ENCODE measurements at regions not wholly inside any gene's neighbourhood (a gene's known extent, or its start where the extent isn't known, plus 50 kb on each side); places are given as distances from the start of the nearest gene placed in this dataset.
"Not testable (repeated sequence)": the region's sequence is repeated elsewhere in the genome, so short reads cannot be mapped to it uniquely, and the experiment has no call there.

DNA sequence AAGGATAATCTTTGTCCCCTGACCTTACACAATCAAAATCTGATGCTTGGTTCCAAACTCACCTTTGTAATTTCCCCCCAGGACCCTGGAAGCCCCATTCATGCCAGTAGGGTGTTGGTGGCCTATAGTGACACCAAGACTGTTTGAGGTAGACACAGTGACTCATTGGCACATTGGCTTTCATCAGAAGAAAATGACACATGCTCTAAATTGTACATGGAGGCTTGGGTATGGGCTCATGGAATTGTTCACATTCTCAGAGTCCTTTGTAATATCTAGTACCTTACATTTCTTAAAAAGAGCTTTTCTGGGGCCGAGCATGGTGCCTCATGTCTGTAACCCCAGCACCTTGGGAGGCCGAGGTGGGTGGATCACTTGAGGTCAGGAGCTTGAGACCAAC lies 61.2 kb upstream of the LRPPRC start (continued):
- TF ChIP-seq, protein P1, sequence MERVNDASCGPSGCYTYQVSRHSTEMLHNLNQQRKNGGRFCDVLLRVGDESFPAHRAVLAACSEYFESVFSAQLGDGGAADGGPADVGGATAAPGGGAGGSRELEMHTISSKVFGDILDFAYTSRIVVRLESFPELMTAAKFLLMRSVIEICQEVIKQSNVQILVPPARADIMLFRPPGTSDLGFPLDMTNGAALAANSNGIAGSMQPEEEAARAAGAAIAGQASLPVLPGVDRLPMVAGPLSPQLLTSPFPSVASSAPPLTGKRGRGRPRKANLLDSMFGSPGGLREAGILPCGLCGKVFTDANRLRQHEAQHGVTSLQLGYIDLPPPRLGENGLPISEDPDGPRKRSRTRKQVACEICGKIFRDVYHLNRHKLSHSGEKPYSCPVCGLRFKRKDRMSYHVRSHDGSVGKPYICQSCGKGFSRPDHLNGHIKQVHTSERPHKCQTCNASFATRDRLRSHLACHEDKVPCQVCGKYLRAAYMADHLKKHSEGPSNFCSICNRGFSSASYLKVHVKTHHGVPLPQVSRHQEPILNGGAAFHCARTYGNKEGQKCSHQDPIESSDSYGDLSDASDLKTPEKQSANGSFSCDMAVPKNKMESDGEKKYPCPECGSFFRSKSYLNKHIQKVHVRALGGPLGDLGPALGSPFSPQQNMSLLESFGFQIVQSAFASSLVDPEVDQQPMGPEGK (CRISPR knock-in tag; IDR thresholded peaks at IDR 0.05; ENCODE audit: borderline replicate concordance): no peak
- TF ChIP-seq ZNF70 (CRISPR knock-in tag; IDR thresholded peaks at IDR 0.05): no peak
- no peak for TF ChIP-seq RARB (CRISPR knock-in tag; IDR thresholded peaks at IDR 0.05)

- ATAC-seq: not testable (repeated sequence)
Measured at GRCh38 chr2:44060286-44060685, 64.5 kb upstream of the LRPPRC start.

- ATAC-seq: no peak
- TF ChIP-seq ISL1 (CRISPR knock-in tag; IDR thresholded peaks at IDR 0.05) (no peak), ZC3H10 (CRISPR knock-in tag; IDR thresholded peaks at IDR 0.05) (no peak), ZFP30 (CRISPR knock-in tag; IDR thresholded peaks at IDR 0.05) (no peak), BACH2 (CRISPR knock-in tag; IDR thresholded peaks at IDR 0.05; ENCODE audit: borderline replicate concordance) (no peak), CSDC2 (CRISPR knock-in tag; IDR thresholded peaks at IDR 0.05) (no peak), TCF4 (CRISPR knock-in tag; IDR thresholded peaks at IDR 0.05; ENCODE audit: borderline replicate concordance) (no peak), GLIS3 (CRISPR knock-in tag; IDR thresholded peaks at IDR 0.05) (no peak), PPARA (CRISPR knock-in tag; IDR thresholded peaks at IDR 0.05; ENCODE audit: borderline replicate concordance) (no peak), SNAI2 (CRISPR knock-in tag; IDR thresholded peaks at IDR 0.05) (no peak), ARNTL (CRISPR knock-in tag; IDR thresholded peaks at IDR 0.05; ENCODE audit: borderline replicate concordance, low read depth) (no peak), TSHZ2 (CRISPR knock-in tag; IDR thresholded peaks at IDR 0.05) (no peak), ZNF70 (CRISPR knock-in tag; IDR thresholded peaks at IDR 0.05) (no peak), ZNF8 (CRISPR knock-in tag; IDR thresholded peaks at IDR 0.05) (no peak), ZFP3 (CRISPR knock-in tag; IDR thresholded peaks at IDR 0.05) (no peak)
- TF ChIP-seq, protein P1 (CRISPR knock-in tag; IDR thresholded peaks at IDR 0.05; ENCODE audit: borderline replicate concordance): no peak
Measured at GRCh38 chr2:44060990-44061389, 65.2 kb upstream of the LRPPRC start.

GRCh38 chr2:44061469-44061868 lies 65.7 kb upstream of the LRPPRC start:
- TF ChIP-seq ISL1 (CRISPR knock-in tag; IDR thresholded peaks at IDR 0.05) (no peak), CSDC2 (CRISPR knock-in tag; IDR thresholded peaks at IDR 0.05) (no peak), PPARA (CRISPR knock-in tag; IDR thresholded peaks at IDR 0.05; ENCODE audit: borderline replicate concordance) (no peak), ESRRG (CRISPR knock-in tag; IDR thresholded peaks at IDR 0.05) (no peak), ARNTL (CRISPR knock-in tag; IDR thresholded peaks at IDR 0.05; ENCODE audit: borderline replicate concordance, low read depth) (no peak), POU6F1 (CRISPR knock-in tag; IDR thresholded peaks at IDR 0.05; ENCODE audit: borderline replicate concordance, low read depth) (no peak), ZFP30 (CRISPR knock-in tag; IDR thresholded peaks at IDR 0.05) (no peak), BACH2 (CRISPR knock-in tag; IDR thresholded peaks at IDR 0.05; ENCODE audit: borderline replicate concordance) (no peak), ZNF70 (CRISPR knock-in tag; IDR thresholded peaks at IDR 0.05) (no peak), OSR1 (CRISPR knock-in tag; IDR thresholded peaks at IDR 0.05) (no peak), ZNF8 (CRISPR knock-in tag; IDR thresholded peaks at IDR 0.05) (no peak), ZFP3 (CRISPR knock-in tag; IDR thresholded peaks at IDR 0.05) (no peak), TSHZ2 (CRISPR knock-in tag; IDR thresholded peaks at IDR 0.05) (no peak), SNAI2 (CRISPR knock-in tag; IDR thresholded peaks at IDR 0.05) (no peak)
- TF ChIP-seq, protein P2, sequence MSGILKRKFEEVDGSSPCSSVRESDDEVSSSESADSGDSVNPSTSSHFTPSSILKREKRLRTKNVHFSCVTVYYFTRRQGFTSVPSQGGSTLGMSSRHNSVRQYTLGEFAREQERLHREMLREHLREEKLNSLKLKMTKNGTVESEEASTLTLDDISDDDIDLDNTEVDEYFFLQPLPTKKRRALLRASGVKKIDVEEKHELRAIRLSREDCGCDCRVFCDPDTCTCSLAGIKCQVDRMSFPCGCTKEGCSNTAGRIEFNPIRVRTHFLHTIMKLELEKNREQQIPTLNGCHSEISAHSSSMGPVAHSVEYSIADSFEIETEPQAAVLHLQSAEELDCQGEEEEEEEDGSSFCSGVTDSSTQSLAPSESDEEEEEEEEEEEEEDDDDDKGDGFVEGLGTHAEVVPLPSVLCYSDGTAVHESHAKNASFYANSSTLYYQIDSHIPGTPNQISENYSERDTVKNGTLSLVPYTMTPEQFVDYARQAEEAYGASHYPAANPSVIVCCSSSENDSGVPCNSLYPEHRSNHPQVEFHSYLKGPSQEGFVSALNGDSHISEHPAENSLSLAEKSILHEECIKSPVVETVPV (CRISPR knock-in tag; IDR thresholded peaks at IDR 0.05): no peak
- no peak for ATAC-seq

All from SK-N-SH treated with all-trans-retinoic acid at 6 μM for 48 hours (cell line).